ENCODE measurements at regions not wholly inside any gene's neighbourhood (a gene's known extent, or its start where the extent isn't known, plus 50 kb on each side); places are given as distances from the start of the nearest gene placed in this dataset.

DNA sequence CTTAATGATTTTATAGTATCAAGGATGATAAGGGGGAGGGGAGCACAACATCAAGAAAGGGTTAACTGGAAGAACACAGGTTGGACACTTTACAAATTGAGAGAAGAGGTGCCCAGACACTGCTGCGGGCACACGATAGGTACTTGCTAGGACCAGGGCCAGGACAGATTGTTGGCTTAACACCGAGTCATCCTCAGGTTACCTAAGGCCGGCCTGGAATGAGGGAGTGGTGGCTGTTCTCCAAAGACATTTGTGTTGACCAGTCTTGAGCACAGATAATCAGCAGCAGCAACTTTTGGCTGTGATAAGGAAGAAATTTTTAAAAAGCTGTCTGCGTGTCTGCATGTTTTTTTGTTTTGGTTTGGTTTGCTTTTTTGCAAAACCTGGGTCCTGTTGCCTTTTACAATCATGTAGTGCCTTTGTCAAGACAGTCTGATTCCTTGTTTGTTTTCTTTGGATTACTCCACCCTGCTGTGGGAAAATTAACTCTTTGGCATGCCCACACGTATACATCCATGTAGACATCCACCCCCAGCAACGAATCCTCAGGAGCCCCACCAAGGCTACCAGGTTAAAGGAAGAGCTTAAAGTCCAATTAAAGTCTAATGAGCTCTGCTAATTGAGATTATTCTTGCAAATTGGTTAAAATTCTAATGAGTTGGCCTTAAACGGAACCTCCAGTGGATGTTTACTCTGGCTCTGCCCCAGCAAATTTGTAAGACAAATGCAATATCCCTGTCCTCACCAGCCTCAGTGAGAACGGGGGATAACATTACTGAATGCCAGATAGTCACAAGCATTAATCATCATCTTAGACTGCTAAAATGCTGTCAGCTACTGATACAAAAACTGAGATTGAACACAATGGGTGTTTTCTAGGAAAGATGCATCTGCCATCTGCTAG, 382.3 kb downstream of the ACTL7B start (continued):
- TF ChIP-seq KLF10 (tag by site-specific recombination; IDR thresholded peaks at IDR 0.05) (no peak; the same call in 1 of the 2 replicates), ZNF571 (tag by site-specific recombination; IDR thresholded peaks at IDR 0.05) (no peak), MZF1 (tag by site-specific recombination; IDR thresholded peaks at IDR 0.05; ENCODE audit: borderline replicate concordance) (peak; percentile 72), ZNF555 (tag by site-specific recombination; conservative IDR thresholded peaks at IDR 0.05) (no peak), ZNF76 (tag by site-specific recombination; IDR thresholded peaks at IDR 0.05; ENCODE audit: borderline replicate concordance, low read depth) (no peak), ZNF112 (tag by site-specific recombination; IDR thresholded peaks at IDR 0.05) (no peak), ZNF561 (tag by site-specific recombination; IDR thresholded peaks at IDR 0.05; ENCODE audit: borderline replicate concordance) (peak; percentile 82; the same call in 1 of the 2 replicates), ZNF701 (tag by site-specific recombination; IDR thresholded peaks at IDR 0.05) (no peak)
- TF ChIP-seq, protein P1, sequence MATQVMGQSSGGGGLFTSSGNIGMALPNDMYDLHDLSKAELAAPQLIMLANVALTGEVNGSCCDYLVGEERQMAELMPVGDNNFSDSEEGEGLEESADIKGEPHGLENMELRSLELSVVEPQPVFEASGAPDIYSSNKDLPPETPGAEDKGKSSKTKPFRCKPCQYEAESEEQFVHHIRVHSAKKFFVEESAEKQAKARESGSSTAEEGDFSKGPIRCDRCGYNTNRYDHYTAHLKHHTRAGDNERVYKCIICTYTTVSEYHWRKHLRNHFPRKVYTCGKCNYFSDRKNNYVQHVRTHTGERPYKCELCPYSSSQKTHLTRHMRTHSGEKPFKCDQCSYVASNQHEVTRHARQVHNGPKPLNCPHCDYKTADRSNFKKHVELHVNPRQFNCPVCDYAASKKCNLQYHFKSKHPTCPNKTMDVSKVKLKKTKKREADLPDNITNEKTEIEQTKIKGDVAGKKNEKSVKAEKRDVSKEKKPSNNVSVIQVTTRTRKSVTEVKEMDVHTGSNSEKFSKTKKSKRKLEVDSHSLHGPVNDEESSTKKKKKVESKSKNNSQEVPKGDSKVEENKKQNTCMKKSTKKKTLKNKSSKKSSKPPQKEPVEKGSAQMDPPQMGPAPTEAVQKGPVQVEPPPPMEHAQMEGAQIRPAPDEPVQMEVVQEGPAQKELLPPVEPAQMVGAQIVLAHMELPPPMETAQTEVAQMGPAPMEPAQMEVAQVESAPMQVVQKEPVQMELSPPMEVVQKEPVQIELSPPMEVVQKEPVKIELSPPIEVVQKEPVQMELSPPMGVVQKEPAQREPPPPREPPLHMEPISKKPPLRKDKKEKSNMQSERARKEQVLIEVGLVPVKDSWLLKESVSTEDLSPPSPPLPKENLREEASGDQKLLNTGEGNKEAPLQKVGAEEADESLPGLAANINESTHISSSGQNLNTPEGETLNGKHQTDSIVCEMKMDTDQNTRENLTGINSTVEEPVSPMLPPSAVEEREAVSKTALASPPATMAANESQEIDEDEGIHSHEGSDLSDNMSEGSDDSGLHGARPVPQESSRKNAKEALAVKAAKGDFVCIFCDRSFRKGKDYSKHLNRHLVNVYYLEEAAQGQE (tag by site-specific recombination; IDR thresholded peaks at IDR 0.05), result peak; percentile 15; the same call in 1 of the 2 replicates
- TF ChIP-seq, protein P2, sequence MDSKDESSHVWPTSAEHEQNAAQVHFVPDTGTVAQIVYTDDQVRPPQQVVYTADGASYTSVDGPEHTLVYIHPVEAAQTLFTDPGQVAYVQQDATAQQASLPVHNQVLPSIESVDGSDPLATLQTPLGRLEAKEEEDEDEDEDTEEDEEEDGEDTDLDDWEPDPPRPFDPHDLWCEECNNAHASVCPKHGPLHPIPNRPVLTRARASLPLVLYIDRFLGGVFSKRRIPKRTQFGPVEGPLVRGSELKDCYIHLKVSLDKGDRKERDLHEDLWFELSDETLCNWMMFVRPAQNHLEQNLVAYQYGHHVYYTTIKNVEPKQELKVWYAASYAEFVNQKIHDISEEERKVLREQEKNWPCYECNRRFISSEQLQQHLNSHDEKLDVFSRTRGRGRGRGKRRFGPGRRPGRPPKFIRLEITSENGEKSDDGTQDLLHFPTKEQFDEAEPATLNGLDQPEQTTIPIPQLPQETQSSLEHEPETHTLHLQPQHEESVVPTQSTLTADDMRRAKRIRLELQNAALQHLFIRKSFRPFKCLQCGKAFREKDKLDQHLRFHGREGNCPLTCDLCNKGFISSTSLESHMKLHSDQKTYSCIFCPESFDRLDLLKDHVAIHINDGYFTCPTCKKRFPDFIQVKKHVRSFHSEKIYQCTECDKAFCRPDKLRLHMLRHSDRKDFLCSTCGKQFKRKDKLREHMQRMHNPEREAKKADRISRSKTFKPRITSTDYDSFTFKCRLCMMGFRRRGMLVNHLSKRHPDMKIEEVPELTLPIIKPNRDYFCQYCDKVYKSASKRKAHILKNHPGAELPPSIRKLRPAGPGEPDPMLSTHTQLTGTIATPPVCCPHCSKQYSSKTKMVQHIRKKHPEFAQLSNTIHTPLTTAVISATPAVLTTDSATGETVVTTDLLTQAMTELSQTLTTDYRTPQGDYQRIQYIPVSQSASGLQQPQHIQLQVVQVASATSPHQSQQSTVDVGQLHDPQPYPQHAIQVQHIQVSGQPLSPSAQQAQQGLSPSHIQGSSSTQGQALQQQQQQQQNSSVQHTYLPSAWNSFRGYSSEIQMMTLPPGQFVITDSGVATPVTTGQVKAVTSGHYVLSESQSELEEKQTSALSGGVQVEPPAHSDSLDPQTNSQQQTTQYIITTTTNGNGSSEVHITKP (tag by site-specific recombination; IDR thresholded peaks at IDR 0.05), result peak; percentile 74; the same call in 1 of the 2 replicates
- TF ChIP-seq, protein P3, sequence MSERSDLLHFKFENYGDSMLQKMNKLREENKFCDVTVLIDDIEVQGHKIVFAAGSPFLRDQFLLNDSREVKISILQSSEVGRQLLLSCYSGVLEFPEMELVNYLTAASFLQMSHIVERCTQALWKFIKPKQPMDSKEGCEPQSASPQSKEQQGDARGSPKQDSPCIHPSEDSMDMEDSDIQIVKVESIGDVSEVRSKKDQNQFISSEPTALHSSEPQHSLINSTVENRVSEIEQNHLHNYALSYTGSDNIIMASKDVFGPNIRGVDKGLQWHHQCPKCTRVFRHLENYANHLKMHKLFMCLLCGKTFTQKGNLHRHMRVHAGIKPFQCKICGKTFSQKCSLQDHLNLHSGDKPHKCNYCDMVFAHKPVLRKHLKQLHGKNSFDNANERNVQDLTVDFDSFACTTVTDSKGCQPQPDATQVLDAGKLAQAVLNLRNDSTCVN (tag by site-specific recombination; optimal IDR thresholded peaks at IDR 0.05), result no peak
- TF ChIP-seq, protein P4, sequence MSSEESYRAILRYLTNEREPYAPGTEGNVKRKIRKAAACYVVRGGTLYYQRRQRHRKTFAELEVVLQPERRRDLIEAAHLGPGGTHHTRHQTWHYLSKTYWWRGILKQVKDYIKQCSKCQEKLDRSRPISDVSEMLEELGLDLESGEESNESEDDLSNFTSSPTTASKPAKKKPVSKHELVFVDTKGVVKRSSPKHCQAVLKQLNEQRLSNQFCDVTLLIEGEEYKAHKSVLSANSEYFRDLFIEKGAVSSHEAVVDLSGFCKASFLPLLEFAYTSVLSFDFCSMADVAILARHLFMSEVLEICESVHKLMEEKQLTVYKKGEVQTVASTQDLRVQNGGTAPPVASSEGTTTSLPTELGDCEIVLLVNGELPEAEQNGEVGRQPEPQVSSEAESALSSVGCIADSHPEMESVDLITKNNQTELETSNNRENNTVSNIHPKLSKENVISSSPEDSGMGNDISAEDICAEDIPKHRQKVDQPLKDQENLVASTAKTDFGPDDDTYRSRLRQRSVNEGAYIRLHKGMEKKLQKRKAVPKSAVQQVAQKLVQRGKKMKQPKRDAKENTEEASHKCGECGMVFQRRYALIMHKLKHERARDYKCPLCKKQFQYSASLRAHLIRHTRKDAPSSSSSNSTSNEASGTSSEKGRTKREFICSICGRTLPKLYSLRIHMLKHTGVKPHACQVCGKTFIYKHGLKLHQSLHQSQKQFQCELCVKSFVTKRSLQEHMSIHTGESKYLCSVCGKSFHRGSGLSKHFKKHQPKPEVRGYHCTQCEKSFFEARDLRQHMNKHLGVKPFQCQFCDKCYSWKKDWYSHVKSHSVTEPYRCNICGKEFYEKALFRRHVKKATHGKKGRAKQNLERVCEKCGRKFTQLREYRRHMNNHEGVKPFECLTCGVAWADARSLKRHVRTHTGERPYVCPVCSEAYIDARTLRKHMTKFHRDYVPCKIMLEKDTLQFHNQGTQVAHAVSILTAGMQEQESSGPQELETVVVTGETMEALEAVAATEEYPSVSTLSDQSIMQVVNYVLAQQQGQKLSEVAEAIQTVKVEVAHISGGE (tag by site-specific recombination; conservative IDR thresholded peaks at IDR 0.05; ENCODE audit: low read depth), result no peak
- TF ChIP-seq, protein P5, sequence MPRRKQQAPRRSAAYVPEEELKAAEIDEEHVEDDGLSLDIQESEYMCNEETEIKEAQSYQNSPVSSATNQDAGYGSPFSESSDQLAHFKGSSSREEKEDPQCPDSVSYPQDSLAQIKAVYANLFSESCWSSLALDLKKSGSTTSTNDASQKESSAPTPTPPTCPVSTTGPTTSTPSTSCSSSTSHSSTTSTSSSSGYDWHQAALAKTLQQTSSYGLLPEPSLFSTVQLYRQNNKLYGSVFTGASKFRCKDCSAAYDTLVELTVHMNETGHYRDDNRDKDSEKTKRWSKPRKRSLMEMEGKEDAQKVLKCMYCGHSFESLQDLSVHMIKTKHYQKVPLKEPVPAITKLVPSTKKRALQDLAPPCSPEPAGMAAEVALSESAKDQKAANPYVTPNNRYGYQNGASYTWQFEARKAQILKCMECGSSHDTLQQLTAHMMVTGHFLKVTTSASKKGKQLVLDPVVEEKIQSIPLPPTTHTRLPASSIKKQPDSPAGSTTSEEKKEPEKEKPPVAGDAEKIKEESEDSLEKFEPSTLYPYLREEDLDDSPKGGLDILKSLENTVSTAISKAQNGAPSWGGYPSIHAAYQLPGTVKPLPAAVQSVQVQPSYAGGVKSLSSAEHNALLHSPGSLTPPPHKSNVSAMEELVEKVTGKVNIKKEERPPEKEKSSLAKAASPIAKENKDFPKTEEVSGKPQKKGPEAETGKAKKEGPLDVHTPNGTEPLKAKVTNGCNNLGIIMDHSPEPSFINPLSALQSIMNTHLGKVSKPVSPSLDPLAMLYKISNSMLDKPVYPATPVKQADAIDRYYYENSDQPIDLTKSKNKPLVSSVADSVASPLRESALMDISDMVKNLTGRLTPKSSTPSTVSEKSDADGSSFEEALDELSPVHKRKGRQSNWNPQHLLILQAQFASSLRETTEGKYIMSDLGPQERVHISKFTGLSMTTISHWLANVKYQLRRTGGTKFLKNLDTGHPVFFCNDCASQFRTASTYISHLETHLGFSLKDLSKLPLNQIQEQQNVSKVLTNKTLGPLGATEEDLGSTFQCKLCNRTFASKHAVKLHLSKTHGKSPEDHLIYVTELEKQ (tag by site-specific recombination; IDR thresholded peaks at IDR 0.05; ENCODE audit: borderline replicate concordance), result no peak; the same call in none of the 2 replicates
- TF ChIP-seq, protein P6, sequence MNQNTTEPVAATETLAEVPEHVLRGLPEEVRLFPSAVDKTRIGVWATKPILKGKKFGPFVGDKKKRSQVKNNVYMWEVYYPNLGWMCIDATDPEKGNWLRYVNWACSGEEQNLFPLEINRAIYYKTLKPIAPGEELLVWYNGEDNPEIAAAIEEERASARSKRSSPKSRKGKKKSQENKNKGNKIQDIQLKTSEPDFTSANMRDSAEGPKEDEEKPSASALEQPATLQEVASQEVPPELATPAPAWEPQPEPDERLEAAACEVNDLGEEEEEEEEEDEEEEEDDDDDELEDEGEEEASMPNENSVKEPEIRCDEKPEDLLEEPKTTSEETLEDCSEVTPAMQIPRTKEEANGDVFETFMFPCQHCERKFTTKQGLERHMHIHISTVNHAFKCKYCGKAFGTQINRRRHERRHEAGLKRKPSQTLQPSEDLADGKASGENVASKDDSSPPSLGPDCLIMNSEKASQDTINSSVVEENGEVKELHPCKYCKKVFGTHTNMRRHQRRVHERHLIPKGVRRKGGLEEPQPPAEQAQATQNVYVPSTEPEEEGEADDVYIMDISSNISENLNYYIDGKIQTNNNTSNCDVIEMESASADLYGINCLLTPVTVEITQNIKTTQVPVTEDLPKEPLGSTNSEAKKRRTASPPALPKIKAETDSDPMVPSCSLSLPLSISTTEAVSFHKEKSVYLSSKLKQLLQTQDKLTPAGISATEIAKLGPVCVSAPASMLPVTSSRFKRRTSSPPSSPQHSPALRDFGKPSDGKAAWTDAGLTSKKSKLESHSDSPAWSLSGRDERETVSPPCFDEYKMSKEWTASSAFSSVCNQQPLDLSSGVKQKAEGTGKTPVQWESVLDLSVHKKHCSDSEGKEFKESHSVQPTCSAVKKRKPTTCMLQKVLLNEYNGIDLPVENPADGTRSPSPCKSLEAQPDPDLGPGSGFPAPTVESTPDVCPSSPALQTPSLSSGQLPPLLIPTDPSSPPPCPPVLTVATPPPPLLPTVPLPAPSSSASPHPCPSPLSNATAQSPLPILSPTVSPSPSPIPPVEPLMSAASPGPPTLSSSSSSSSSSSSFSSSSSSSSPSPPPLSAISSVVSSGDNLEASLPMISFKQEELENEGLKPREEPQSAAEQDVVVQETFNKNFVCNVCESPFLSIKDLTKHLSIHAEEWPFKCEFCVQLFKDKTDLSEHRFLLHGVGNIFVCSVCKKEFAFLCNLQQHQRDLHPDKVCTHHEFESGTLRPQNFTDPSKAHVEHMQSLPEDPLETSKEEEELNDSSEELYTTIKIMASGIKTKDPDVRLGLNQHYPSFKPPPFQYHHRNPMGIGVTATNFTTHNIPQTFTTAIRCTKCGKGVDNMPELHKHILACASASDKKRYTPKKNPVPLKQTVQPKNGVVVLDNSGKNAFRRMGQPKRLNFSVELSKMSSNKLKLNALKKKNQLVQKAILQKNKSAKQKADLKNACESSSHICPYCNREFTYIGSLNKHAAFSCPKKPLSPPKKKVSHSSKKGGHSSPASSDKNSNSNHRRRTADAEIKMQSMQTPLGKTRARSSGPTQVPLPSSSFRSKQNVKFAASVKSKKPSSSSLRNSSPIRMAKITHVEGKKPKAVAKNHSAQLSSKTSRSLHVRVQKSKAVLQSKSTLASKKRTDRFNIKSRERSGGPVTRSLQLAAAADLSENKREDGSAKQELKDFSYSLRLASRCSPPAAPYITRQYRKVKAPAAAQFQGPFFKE (tag by site-specific recombination; IDR thresholded peaks at IDR 0.05; ENCODE audit: borderline replicate concordance), result no peak
